DLD1 (cell line): ENCODE measurements at regions not wholly inside any gene's neighbourhood (a gene's known extent, or its start where the extent isn't known, plus 50 kb on each side); places are given as distances from the start of the nearest gene placed in this dataset.
"Not testable (repeated sequence)": the region's sequence is repeated elsewhere in the genome, so short reads cannot be mapped to it uniquely, and the experiment has no call there.

Experiments used
- in situ Hi-C: cut with HindIII; loops from 2 replicates; pipeline ENCODE4 v1.10.0; 2017; ENCODE audit warnings: low sequenced_read_pairs

DNA sequence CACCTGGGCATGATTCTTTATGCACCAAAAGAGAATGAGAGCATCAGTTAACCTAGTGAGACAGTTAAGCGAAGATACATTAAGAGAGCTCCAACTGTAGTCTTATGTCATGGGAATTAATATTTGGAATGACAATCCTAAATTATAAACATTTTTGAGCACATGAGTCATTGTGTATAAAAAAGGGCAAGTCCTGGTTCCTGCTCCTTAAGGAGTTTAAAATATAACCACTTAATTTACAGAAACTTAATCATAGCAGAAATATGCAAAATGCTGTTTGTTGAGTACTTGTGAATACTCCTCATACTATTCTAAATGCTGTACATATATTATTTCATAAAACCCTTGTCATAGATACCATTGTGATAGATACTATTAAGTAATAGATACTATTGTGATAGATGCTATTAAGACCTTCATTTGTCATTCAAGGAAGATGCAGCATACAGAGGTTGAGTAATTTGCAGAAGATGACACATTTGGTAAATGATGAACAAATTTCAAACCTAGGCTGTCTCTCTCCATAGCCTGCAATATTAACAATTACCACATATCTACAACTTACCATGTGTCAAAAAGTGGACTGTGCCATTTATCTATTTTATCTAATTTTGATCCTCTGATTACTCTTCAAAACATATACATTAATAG is 301.0 kb downstream of the TBC1D4 start:
- in situ Hi-C loops = no loop called here

DNA sequence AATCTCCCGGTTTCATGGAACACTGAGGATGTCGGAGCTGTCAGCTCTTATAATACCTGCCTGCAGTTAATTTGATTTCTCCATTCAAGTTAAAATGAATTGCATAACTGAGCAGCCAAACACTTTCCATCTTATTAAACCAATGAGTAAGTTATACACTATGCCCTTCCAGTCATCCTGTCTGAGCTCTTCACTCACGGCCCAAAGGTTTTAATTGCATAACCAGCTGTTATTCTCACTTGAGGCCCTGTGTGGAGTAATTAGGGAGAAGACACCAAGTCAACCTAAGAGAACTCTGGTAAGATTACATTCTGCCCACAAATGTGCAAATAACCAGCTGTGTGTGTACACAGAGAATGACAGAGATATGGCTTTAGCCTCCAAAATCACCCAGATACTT is 303.5 kb downstream of the TBC1D4 start:
- in situ Hi-C loops = no loop called here

DNA sequence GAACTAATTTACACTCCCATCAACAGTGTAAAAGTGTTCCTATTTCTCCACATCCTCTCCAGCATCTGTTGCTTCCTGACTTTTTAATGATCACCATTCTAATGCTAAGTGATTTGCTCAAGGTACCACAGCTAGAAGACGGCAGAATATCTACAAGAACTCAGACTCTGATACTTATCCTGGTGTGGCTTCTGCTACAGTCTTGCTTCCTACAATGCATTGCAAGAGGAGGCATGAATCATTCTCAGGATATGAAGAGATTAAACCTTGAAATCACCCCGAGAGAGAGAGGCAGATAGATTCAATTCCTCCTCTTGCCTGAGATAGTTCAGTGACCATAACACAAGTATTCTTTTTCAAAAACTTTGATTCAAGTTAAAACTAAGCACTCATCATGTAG is 306.4 kb downstream of the TBC1D4 start:
- in situ Hi-C loops = no loop called here

DNA sequence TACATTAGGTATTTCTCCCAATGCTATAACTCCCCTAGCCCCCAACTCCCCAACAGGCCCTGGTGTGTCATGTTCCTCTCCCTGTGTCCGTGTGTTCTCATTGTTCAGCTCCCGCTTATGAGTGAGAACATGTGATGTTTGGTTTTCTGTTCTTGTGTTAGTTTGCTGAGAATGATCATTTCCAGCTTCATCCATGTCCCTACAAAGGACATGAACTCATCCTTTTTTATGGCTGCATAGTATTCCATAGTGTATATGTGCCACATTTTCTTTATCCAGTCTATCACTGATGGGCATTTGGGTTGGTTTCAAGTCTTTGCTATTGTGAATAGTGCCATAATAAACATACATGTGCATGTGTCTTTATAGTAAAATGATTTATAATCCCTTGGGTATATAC is 306.9 kb downstream of the TBC1D4 start:
- in situ Hi-C loops = not testable (repeated sequence)

DNA sequence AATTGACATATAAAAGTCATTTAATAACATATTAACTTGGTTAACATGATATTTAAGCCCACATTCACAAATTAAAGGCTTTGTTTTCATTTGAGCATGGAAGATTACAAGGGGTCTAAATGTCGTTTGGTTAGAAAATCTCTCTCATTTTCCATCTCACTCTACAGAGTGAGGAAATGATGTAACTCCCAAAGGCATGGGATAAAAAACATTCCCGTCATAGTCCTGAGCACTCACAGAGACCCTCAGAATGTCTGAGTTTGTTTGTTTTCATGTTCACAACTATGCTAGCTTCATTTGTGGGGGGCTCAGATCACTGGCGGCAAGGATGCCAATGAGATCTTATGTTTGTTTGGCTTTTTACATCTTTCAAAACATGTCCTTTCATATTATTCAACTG is 307.5 kb downstream of the TBC1D4 start:
- in situ Hi-C loops = no loop called here

DNA sequence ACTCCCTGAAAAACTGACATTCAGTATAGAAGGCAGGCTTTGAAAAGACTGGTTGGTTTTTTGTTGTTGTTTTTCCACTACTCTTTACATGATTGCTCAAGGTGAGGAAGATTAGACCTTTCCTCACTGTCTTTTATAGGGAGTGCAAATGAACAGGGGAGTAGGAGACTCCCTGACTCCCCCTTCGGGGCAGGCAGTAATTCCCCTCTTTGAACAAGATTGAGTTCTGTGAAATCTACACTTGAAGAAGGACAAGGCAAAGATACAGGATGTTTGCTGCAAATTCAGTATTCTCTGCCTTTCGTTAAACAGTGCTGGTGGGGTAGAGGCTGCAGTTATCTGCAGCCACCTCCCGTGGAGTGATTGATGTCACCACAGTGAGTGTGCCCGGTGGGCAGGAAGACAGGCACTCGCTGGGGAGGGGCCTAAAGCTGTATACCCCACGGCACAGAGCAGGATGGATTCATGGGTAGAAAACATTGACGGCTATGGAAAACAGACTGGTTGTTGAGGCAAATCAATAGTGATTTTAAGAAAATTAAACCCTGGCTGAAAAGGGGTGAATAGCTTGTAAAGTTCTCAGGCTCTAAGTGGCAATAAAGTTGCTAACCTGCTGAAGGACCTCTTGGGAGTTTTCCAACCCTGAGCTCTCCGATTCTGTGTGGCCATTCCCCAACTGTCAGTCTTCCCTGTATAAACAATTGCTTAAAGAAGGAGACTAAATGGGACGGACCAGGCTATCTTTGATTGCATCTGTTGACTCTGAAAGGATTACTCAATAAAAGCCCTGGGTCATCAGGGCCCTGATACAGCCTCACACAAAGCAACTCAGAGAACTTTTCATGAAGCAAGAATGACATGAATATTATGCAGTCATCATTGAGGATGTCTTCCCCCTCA is 308.3 kb downstream of the TBC1D4 start:
- in situ Hi-C loops = no loop called here

DNA sequence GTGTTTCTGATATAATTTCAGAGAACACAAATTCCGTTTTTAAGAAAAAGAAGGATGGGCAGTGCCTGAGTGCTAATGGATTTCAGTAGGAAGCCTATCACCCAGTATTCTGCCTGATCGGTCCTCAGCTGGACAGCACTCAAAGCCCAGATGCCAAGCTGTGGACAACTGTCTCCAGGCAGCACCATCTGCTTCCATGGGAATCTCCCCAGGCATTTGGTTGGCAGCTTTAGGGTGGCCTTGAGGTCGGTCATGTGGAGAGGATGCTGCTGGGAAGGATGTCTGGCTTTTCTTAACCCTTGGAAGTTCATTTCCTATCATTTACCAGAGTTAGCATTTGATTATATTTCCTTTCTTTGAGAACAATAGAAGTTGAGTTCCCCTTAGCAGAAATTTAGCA is 311.7 kb downstream of the TBC1D4 start:
- in situ Hi-C loops = no loop called here

DNA sequence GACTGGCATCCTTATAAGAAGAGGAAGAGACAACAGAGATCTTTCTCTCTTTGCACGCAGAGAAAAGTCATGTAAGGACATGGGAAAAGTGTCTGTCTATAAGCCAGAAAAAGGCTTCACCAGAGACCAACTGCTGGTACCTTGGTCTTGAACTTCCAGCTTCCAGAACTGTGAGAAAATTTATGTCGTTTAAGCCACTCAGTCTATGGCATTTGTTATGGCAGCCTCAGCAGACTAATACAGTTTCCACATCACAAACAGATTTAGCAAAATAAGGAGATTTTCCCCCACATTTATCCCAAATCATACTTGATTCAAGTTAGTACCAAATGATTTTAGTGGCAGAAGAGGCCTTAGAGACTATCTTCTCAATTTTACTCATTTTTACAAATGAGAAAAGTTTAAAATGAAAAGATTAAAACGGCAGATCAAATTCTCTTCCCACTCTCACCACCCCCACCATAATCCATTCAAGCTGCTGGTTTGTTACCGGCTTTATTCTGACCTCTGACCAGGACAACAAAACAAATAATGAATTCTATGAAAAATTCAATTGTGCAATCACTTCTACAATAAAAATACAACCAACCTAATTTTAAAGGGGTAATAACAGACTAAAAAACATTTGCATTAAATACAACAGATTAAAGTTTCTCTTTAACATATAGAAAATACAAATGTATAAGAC is 316.3 kb downstream of the TBC1D4 start:
- in situ Hi-C loops = no loop called here

DNA sequence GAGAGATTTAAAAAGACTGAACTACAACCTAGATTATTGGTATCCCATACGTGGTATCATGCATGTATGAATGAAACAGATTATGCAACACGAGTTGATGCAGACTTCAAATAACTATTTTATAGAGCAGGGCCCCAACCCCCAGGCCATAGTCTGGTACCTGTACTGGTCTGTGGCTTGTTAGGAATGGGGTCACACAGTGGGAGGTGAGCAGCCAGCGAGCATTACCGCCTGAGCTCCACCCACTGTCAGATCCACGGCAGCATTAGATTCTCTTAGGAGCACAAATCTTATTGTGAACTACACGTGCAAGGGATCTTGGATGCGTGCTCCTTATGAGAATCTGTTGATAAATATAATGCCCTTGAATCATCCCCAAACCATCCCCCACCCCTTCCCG is 320.2 kb downstream of the TBC1D4 start:
- in situ Hi-C loops = no loop called here

DNA sequence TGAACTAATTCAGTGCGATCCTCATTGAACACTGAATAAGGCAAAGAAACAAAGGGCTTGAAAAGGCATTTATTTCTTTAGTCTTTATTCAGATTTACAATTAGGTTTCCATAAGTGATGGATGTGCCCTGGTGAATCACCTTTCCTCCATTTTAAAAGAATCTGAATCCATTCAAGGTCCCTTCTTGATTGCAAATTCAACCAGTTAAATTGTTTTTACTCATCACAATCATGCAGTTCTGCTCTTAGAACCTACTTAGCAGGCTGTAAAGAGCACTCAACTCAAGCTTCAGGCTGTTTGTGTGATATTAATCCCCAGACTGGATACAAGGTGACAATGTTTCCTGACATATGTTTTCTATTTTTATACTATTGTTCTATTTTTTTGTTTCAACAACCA is 321.0 kb downstream of the TBC1D4 start:
- in situ Hi-C loops = no loop called here

DNA sequence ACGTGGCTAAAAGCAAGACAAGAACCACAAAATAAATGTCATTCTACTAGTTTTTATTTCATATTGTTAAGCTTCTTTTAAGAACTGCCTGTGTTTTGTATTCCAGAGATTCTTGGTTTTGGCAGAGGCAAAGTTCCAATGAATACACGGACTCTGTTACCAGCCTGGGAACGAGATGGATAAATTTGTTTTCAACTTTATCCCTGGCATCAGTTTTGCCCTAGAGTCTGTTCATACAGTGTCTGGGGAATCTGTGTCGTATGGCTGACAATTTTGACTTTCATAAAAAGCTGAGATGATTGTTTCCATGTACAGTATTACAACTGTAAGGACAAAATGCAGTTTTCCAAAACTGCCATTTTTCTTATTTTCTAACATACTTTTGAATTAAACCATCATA is 327.6 kb downstream of the TBC1D4 start:
- in situ Hi-C loops = no loop called here

DNA sequence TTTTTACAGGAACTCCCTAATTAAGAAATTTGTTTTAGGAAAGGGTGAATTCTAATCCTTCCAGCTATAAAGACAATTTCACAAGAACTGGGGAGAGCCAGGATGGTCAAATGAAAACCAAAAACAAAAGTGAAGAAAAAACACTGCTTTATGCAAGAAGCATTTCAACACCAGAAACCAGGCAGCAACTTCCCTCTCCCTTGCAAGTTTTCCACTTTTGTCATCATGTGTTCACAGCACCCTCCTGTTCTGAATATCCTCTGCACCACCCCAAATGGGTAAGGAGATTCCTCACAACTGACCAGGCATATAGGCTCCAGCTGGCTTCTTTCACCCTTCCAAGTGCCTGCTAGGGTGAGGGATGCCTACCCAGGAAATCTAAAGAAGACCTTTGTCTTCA is 328.1 kb downstream of the TBC1D4 start:
- in situ Hi-C loops = no loop called here

DNA sequence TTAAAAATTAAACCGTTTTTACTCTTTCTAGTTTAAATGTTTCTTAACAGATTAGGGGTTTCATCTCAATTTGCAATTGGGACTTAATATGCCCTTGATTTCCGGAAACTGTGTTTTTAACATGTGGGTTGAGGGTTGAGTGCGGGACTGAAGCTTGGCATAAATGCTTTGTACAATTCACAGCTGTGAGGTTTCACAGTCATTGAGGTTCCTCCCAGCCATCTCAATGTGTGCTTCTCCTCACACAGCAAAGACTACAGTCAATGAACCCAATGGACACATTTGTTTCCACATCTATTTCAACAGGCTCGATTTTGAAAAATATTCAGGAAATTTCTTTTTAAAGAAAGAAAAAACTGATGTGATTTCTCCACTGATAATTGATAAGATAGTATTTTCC is 328.6 kb downstream of the TBC1D4 start:
- in situ Hi-C loops = no loop called here

DNA sequence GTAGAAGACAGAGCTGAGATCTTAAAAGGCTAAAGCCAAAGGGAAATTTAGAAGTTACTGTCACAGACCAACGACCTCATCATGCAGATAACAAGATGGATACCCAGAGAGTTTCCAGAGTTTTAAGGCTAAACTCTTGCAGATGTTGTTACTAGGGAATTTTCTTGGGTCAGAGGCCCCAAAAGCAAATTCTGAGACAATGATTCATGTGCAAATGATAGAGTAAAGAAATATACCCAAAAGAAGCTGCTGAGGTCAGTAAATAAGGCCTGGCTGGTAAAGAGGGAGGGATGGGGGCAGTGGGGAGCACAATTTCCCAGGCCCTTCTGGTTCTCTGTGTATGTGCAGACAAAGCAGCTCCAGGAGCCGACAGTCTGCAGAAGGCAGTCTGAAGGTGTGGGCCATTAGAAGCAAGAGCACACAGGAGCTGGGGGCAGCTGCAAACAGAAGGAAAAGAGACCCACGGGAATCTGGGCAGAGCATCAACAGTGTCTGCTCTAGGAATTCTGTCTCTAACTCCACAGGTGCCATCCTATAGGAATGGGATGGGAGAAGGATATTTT is 330.8 kb downstream of the TBC1D4 start:
- in situ Hi-C loops = no loop called here

DNA sequence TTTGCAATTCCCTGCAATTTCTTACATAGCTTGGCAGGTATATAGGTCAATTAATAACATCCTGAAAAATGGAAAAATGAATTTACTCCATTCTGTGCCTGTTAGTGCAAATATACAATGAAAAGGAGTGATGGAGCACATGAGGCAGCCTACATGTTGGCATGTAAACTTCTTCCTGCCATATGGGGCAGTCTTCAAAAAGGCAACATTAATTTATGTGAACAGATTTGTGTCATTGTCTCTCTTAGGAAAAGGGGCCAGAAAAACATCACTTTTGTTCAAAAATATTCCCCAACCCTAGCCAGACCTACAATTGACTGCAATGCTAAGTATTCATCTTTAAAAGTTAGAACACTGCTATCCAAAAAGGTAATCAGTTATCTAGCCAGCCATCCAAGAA is 332.2 kb downstream of the TBC1D4 start:
- in situ Hi-C loops = no loop called here

DNA sequence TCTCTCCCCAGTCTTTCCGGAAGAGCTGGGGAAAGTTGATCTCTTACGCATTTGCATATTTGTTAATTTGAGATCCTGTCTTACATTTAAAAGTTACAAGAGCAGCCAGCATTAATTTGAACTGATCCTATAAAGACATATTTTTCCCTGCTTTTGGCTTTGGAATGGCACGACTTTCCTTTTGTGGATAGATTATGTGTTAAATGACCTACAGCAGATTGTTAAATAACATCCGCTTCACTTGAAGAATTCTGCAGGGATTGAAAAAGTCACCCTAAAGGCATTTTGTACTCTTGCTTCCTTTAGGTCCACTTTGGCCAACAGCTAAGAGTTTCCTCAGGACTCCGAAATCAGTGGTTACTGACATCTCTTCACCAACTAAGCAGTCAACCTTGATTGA is 334.0 kb downstream of the TBC1D4 start:
- in situ Hi-C loops = no loop called here

DNA sequence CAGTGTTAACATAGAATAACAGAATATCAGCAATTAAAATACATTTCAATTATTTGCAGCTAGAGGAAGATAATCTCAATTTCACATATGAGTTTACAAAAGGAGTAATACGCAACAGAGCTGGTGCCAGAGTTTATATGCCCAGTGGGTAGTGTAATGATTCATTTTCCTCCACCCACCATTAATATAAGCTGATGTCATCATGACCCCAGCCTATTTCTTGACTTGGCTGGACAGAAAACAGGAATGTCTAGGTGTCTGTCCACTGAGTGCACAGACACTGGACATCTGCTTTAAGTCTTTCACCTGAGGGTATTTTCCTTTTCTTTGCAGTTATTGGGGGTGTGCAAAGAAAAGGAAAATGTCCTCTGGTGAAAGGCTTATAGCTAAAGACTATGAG is 335.5 kb downstream of the TBC1D4 start:
- in situ Hi-C loops = no loop called here

DNA sequence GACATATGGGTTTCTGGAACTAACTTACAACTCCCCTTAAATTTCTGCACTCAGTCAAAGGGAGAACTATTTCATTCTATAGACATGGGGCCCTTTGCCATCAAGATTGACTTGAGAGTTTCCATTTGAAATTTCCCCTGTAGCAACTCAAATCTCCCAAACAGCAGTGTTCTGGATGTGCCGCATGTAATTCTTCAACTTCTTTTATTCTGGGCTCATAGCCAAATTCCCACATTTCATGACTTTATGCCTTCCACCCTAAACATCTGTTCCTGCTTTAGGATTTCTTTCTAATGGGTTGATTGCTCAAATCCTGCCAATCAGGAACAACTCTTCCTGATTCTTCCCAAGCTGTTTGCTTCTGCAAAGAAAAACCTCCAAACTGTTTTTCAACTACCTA is 336.0 kb downstream of the TBC1D4 start:
- in situ Hi-C loops = no loop called here

DNA sequence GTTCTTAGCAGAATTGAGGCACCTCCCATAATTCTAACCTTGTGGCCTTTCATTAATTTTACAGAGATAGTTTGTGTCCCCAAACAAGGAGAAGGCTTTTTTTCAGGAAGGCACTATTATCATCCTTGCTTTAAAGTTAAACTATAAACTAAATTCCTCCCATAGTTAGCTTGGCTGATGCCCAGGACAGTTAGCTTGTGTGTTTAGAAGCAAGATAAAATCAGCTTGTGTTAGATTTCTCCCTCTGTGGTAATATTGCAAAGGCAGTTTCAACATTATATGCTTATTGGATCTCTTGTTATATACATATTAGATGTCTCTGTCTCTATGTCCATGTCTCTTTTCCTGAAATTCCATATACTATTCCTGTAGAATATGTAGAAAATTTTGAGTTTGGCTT is 342.7 kb downstream of the TBC1D4 start:
- in situ Hi-C loops = no loop called here

DNA sequence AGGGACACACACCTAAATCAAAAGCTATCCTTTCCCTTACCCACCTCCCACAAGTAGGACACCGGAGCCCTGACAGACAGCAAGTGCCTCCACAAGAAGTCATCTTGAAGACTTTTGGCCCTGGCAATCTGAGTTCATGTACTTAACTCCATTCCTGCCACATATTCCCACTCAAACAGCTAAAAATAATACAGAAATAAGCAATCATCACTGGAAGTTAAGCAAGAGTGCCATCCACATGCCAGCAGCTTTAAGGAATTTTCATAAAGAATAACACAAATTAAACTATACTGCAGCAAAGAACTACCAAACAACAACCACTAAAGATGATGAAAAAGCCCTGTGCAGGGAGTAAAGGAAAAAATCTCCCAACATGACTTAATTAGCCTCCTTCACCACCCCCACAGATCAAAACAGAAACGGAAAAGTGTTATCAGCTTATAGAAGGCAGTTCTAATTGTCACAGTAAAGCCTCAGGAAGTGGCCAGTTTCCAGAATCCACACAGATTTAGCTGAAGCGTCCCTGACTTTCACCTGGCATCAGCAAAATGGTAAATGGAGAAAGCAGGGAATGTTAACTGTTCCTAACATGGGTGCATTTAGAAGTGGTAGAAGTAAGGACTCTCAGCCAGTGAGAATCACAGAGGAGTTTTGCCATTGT is 343.9 kb downstream of the TBC1D4 start:
- in situ Hi-C loops = no loop called here

DNA sequence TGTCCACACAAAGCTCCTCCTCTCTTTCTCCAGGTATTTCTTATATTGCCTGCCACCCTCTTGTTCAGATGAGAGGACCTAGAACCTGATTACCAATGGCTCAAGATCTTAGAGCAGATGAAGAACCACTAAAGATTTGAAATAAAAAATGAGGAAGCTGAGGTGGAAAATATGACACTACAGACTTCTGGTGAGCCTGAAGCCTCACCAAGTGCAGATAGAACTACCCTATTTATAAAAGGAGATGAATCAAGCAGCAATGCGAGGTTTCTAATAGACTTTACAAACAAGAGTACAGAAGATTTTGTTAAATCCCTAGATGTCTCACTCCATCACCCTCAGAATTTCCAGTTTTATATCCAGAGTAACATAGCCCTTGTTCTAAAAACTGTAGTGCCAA is 345.8 kb downstream of the TBC1D4 start:
- in situ Hi-C loops = no loop called here
